ENCODE measurements at regions not wholly inside any gene's neighbourhood (a gene's known extent, or its start where the extent isn't known, plus 50 kb on each side); places are given as distances from the start of the nearest gene placed in this dataset.

- Mint-ChIP-seq H3K4me3 (ENCODE audit: unreplicated experiment) (no peak overlapping the region), H3K27ac (ENCODE audit: unreplicated experiment) (no peak overlapping the region), H3K27me3 (ENCODE audit: low read depth, unreplicated experiment) (no peaks in the 10 kb centered on the region), H3K9me3 (ENCODE audit: unreplicated experiment) (no peaks in the 10 kb centered on the region), H3K4me1 (ENCODE audit: low read depth, unreplicated experiment) (peaks cover 4% of the 10 kb centered on the region), H3K36me3 (ENCODE audit: low read depth, unreplicated experiment) (no peaks in the 10 kb centered on the region)
- TF ChIP-seq, protein P1, sequence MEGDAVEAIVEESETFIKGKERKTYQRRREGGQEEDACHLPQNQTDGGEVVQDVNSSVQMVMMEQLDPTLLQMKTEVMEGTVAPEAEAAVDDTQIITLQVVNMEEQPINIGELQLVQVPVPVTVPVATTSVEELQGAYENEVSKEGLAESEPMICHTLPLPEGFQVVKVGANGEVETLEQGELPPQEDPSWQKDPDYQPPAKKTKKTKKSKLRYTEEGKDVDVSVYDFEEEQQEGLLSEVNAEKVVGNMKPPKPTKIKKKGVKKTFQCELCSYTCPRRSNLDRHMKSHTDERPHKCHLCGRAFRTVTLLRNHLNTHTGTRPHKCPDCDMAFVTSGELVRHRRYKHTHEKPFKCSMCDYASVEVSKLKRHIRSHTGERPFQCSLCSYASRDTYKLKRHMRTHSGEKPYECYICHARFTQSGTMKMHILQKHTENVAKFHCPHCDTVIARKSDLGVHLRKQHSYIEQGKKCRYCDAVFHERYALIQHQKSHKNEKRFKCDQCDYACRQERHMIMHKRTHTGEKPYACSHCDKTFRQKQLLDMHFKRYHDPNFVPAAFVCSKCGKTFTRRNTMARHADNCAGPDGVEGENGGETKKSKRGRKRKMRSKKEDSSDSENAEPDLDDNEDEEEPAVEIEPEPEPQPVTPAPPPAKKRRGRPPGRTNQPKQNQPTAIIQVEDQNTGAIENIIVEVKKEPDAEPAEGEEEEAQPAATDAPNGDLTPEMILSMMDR (IDR thresholded peaks at IDR 0.05; ENCODE audit: insufficient read depth, low read depth, low read length): no peak
- TF ChIP-seq EZH2 (IDR thresholded peaks at IDR 0.05; ENCODE audit: insufficient read depth, low read length): no peak
- Histone ChIP-seq H3K36me3 (ENCODE audit: insufficient read depth, low read length) (no peaks in the 10 kb centered on the region), H4K20me1 (ENCODE audit: insufficient read depth, low read length) (no peaks in the 10 kb centered on the region), H3K27me3 (ENCODE audit: insufficient read depth, low read length) (no peaks in the 10 kb centered on the region), H3K9me3 (ENCODE audit: insufficient read depth, low read depth, low read length) (no peaks in the 10 kb centered on the region), H3K4me1 (ENCODE audit: insufficient read depth, low read length) (no peaks in the 10 kb centered on the region), H3K27ac (ENCODE audit: low read depth, low read length) (no peak overlapping the region), H3K79me2 (ENCODE audit: insufficient read depth, low read length) (no peaks in the 10 kb centered on the region), H3K4me3 (ENCODE audit: insufficient read depth, low read depth, low read length) (no peak overlapping the region), H3K4me2 (ENCODE audit: low read length) (no peak overlapping the region), H2AFZ (ENCODE audit: low read depth, low read length) (no peak overlapping the region), H3K9ac (ENCODE audit: low read length) (no peak overlapping the region)
- no peak for DNase-seq (ENCODE audit: low read depth)
- no peak for FAIRE-seq
These were observed 212.2 kb upstream of the PTBP2 start for GRCh38 chr1:96509339-96509738.

- Mint-ChIP-seq H3K4me1 (ENCODE audit: low read depth, unreplicated experiment) (peaks cover 4% of the 10 kb centered on the region), H3K27me3 (ENCODE audit: low read depth, unreplicated experiment) (no peaks in the 10 kb centered on the region), H3K36me3 (ENCODE audit: low read depth, unreplicated experiment) (no peaks in the 10 kb centered on the region), H3K9me3 (ENCODE audit: unreplicated experiment) (no peaks in the 10 kb centered on the region), H3K4me3 (ENCODE audit: unreplicated experiment) (no peak overlapping the region), H3K27ac (ENCODE audit: unreplicated experiment) (no peak overlapping the region)
- Histone ChIP-seq H2AFZ (ENCODE audit: low read depth, low read length) (no peak overlapping the region), H4K20me1 (ENCODE audit: insufficient read depth, low read length) (no peaks in the 10 kb centered on the region), H3K79me2 (ENCODE audit: insufficient read depth, low read length) (no peaks in the 10 kb centered on the region), H3K4me3 (ENCODE audit: insufficient read depth, low read depth, low read length) (no peak overlapping the region), H3K9ac (ENCODE audit: low read length) (no peak overlapping the region), H3K27ac (ENCODE audit: low read depth, low read length) (no peak overlapping the region), H3K4me1 (ENCODE audit: insufficient read depth, low read length) (no peaks in the 10 kb centered on the region), H3K4me2 (ENCODE audit: low read length) (no peak overlapping the region), H3K36me3 (ENCODE audit: insufficient read depth, low read length) (no peaks in the 10 kb centered on the region), H3K9me3 (ENCODE audit: insufficient read depth, low read depth, low read length) (no peaks in the 10 kb centered on the region), H3K27me3 (ENCODE audit: insufficient read depth, low read length) (no peaks in the 10 kb centered on the region)
- TF ChIP-seq, protein P1 (IDR thresholded peaks at IDR 0.05; ENCODE audit: insufficient read depth, low read depth, low read length): no peak
- no peak for TF ChIP-seq EZH2 (IDR thresholded peaks at IDR 0.05; ENCODE audit: insufficient read depth, low read length)
- no peak for FAIRE-seq
- no peak for DNase-seq (ENCODE audit: low read depth)
These were observed 211.6 kb upstream of the PTBP2 start for GRCh38 chr1:96509951-96510350.

DNA sequence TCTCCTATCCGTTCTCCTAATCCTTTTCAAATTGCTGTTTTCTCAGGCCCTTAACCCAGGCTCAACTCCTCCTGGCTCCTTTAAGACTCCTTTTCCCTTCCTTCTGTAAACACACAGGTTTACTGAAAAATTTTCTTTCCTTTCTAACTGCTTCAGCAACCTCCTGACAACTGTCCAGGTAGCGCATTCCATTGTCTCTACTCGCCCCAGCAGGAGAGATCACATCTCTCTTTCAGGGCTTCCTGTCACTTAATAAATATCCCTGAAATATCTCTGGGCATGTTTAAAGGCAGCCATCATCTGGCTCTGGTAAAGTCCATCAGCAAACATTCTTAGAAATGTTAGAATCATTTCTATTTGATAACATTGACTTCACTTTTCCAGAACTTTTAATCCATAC is 211.2 kb upstream of the PTBP2 start:
- Histone ChIP-seq H4K20me1 (ENCODE audit: insufficient read depth, low read length) (no peaks in the 10 kb centered on the region), H3K36me3 (ENCODE audit: insufficient read depth, low read length) (no peaks in the 10 kb centered on the region), H3K27me3 (ENCODE audit: insufficient read depth, low read length) (no peaks in the 10 kb centered on the region), H2AFZ (ENCODE audit: low read depth, low read length) (no peak overlapping the region), H3K79me2 (ENCODE audit: insufficient read depth, low read length) (no peaks in the 10 kb centered on the region), H3K9me3 (ENCODE audit: insufficient read depth, low read depth, low read length) (no peaks in the 10 kb centered on the region), H3K4me1 (ENCODE audit: insufficient read depth, low read length) (no peaks in the 10 kb centered on the region), H3K4me2 (ENCODE audit: low read length) (no peak overlapping the region), H3K4me3 (ENCODE audit: insufficient read depth, low read depth, low read length) (no peak overlapping the region), H3K27ac (ENCODE audit: low read depth, low read length) (no peak overlapping the region), H3K9ac (ENCODE audit: low read length) (no peak overlapping the region)
- H3K9me3 Mint-ChIP-seq (ENCODE audit: unreplicated experiment): no peaks in the 10 kb centered on the region
- DNase-seq (ENCODE audit: low read depth): no peak
- H3K27ac Mint-ChIP-seq (ENCODE audit: unreplicated experiment): no peak overlapping the region
- no peaks in the 10 kb centered on the region for H3K27me3 Mint-ChIP-seq (ENCODE audit: low read depth, unreplicated experiment)
- H3K4me3 Mint-ChIP-seq (ENCODE audit: unreplicated experiment): no peak overlapping the region
- H3K36me3 Mint-ChIP-seq (ENCODE audit: low read depth, unreplicated experiment): no peaks in the 10 kb centered on the region
- TF ChIP-seq, protein P1 (IDR thresholded peaks at IDR 0.05; ENCODE audit: insufficient read depth, low read depth, low read length): no peak
- no peak for TF ChIP-seq EZH2 (IDR thresholded peaks at IDR 0.05; ENCODE audit: insufficient read depth, low read length)
- H3K4me1 Mint-ChIP-seq (ENCODE audit: low read depth, unreplicated experiment): peaks cover 4% of the 10 kb centered on the region
- no peak for FAIRE-seq

Data from astrocyte (in vitro differentiated cells and primary cell).